GM23248 (cell line): ENCODE measurements at regions not wholly inside any gene's neighbourhood (a gene's known extent, or its start where the extent isn't known, plus 50 kb on each side); places are given as distances from the start of the nearest gene placed in this dataset.

Experiments
- DNase-seq: peaks from one replicate; pipeline ENCODE4 v3.0.0-alpha.2; 2015
- H2AFZ ChIP-seq: fragments of 200-600 bp; sonication (generic); 2 replicates; pipeline ENCODE4 v1.6.1; 2016; ENCODE audit warnings: antibody characterized with exemption
- H3F3A ChIP-seq: fragments of 200-600 bp; sonication (generic); 2 replicates; pipeline ENCODE4 v1.6.1; 2016; ENCODE audit warnings: mild to moderate bottlenecking, antibody characterized with exemption, mixed run types; ENCODE audit not compliant: insufficient read depth
- H3K27ac ChIP-seq: fragments of 200-600 bp; sonication (generic); 2 replicates; pipeline ENCODE4 v1.5.1; 2016; ENCODE audit warnings: mild to moderate bottlenecking
- H3K27me3 ChIP-seq: fragments of 200-600 bp; sonication (generic); replicated peaks from 2 replicates; pipeline ENCODE4 v1.6.1; 2016; ENCODE audit warnings: mild to moderate bottlenecking; ENCODE audit not compliant: insufficient read depth
- H3K36me3 ChIP-seq: fragments of 200-600 bp; sonication (generic); 2 replicates; pipeline ENCODE4 v1.6.1; 2016; ENCODE audit warnings: low read depth, mild to moderate bottlenecking
- H3K4me1 ChIP-seq: fragments of 200-600 bp; sonication (generic); 2 replicates; pipeline ENCODE4 v1.6.1; 2016; ENCODE audit warnings: mild to moderate bottlenecking; ENCODE audit not compliant: insufficient read depth
- H3K4me2 ChIP-seq: fragments of 200-600 bp; sonication (generic); one replicate; pipeline ENCODE4 v1.6.1; 2016; ENCODE audit warnings: mild to moderate bottlenecking; ENCODE audit not compliant: unreplicated experiment
- H3K4me3 ChIP-seq: fragments of 200-600 bp; sonication (generic); 2 replicates; pipeline ENCODE4 v1.5.1; 2016; ENCODE audit warnings: mild to moderate bottlenecking
- H3K79me2 ChIP-seq: fragments of 200-600 bp; sonication (generic); 2 replicates; pipeline ENCODE4 v1.6.1; 2016; ENCODE audit warnings: mild to moderate bottlenecking; ENCODE audit not compliant: insufficient read depth
- H3K9ac ChIP-seq: fragments of 200-600 bp; sonication (generic); 2 replicates; pipeline ENCODE4 v1.6.1; 2016; ENCODE audit warnings: mild to moderate bottlenecking
- H3K9me2 ChIP-seq: fragments of 200-600 bp; sonication (generic); 2 replicates; pipeline ENCODE4 v1.6.1; 2016; ENCODE audit warnings: mixed run types, mild to moderate bottlenecking, moderate library complexity; ENCODE audit not compliant: insufficient read depth
- H3K9me3 ChIP-seq: fragments of 200-600 bp; sonication (generic); one replicate; pipeline ENCODE4 v1.6.1; 2017; ENCODE audit warnings: low read depth
- H4K20me1 ChIP-seq: fragments of 200-600 bp; sonication (generic); 2 replicates; pipeline ENCODE4 v1.6.0; 2016; ENCODE audit not compliant: insufficient read depth
- EZH2 ChIP-seq: fragments of 200-600 bp; sonication (generic); IDR thresholded peaks from 2 replicates; pipeline ENCODE4 v1.6.1; 2018; ENCODE audit warnings: antibody characterized with exemption, mild to moderate bottlenecking; ENCODE audit not compliant: insufficient read depth, poor library complexity, severe bottlenecking
- EZH2phosphoT487 ChIP-seq: fragments of 200-600 bp; sonication (generic); IDR thresholded peaks from 2 replicates; pipeline ENCODE4 v1.6.1; 2018; ENCODE audit warnings: antibody characterized with exemption, moderate library complexity, mild to moderate bottlenecking, low read depth; ENCODE audit not compliant: insufficient read depth
- WGBS, 2 experiments: methylation state at CpG; one replicate each; pipeline ENCODE4 v1.1.6; 2015 to 2017; ENCODE audit warnings: low lambda C conversion rate in 2 of 2, low coverage in 1 of 2; ENCODE audit errors: missing lambda C conversion rate in 2 of 2; 5-methylcytosine and 5-hydroxymethylcytosine counted together
- in situ Hi-C: fragments of 300-500 bp; cut with MboI; formaldehyde crosslinking; loops from 2 replicates; pipeline ENCODE4 v1.15.0; 2020

DNA sequence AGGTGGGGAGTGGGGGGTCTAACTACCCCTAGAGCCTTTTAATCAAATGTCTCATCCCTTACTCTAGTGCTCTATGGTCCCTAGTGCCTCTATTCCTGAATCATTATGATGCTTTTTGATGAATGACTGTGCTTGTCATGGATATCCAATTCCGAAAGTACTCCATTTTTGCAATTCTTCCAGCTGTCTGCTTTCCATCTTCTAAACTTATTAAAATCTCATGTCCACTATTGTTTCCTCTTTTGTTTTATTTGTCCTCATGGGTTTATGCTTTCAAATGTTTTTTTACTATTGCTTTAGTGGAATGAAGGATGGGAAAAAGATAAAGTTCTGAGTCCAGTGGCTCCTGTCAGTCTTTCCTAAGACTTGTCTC is 77.2 kb upstream of the KCNMB2 start:
- H3K9me2 ChIP-seq: no peaks in the 10 kb centered on the region
- H4K20me1 ChIP-seq: no peaks in the 10 kb centered on the region
- no peak overlapping the region for H3K9ac ChIP-seq
- no peaks in the 10 kb centered on the region for H3K36me3 ChIP-seq
- no peaks in the 10 kb centered on the region for H3K79me2 ChIP-seq
- H3K9me3 ChIP-seq: no peaks in the 10 kb centered on the region
- H3K4me1 ChIP-seq: no peaks in the 10 kb centered on the region
- H3F3A ChIP-seq: no peaks in the 10 kb centered on the region
- H2AFZ ChIP-seq: no peak overlapping the region
- in situ Hi-C loops: no loop called here
- H3K4me2 ChIP-seq: no peak overlapping the region
- peaks cover 5% of the 10 kb centered on the region; the same call in 1 of the 2 replicates for H3K27me3 ChIP-seq
- TF ChIP-seq EZH2phosphoT487 (no peak), EZH2 (no peak)
- H3K4me3 ChIP-seq: no peak overlapping the region
- 6% methylated on average over 1 of the region's 1 CpG for WGBS, 2 experiments
- DNase-seq: no peak
- no peak overlapping the region for H3K27ac ChIP-seq

GRCh38 chr3:178465260-178466180 is 70.7 kb upstream of the KCNMB2 start:
- Histone ChIP-seq H3K4me3 (no peak overlapping the region), H3K27ac (no peak overlapping the region), H3K4me2 (no peak overlapping the region), H3K79me2 (no peaks in the 10 kb centered on the region), H3K4me1 (no peaks in the 10 kb centered on the region), H4K20me1 (no peaks in the 10 kb centered on the region), H3K9me2 (no peaks in the 10 kb centered on the region), H3K36me3 (no peaks in the 10 kb centered on the region), H3K9ac (no peak overlapping the region), H3F3A (no peaks in the 10 kb centered on the region), H3K9me3 (no peaks in the 10 kb centered on the region), H2AFZ (no peak overlapping the region), H3K27me3 (no peaks in the 10 kb centered on the region)
- in situ Hi-C loops: no loop called here
- TF ChIP-seq EZH2phosphoT487: no peak
- no peak for TF ChIP-seq EZH2
- WGBS, 2 experiments: 11 to 30% methylated on average over 2 of the region's 2 CpGs
- no peak for DNase-seq

- no peaks in the 10 kb centered on the region for H3K9me2 ChIP-seq
- H3K79me2 ChIP-seq: no peaks in the 10 kb centered on the region
- H3K9me3 ChIP-seq: no peaks in the 10 kb centered on the region
- H3K4me2 ChIP-seq: no peak overlapping the region
- H3K4me3 ChIP-seq: no peak overlapping the region
- H3F3A ChIP-seq: no peaks in the 10 kb centered on the region
- no peaks in the 10 kb centered on the region for H4K20me1 ChIP-seq
- DNase-seq: no peak
- no peaks in the 10 kb centered on the region for H3K4me1 ChIP-seq
- no peak overlapping the region for H3K27ac ChIP-seq
- H2AFZ ChIP-seq: no peak overlapping the region
- no peaks in the 10 kb centered on the region; the same call in 1 of the 2 replicates for H3K27me3 ChIP-seq
- no peaks in the 10 kb centered on the region for H3K36me3 ChIP-seq
- H3K9ac ChIP-seq: no peak overlapping the region
- TF ChIP-seq EZH2: no peak
- TF ChIP-seq EZH2phosphoT487: no peak
- in situ Hi-C loops: no loop called here
Observed at GRCh38 chr3:178472941-178473340, 63.3 kb upstream of the KCNMB2 start.

DNA sequence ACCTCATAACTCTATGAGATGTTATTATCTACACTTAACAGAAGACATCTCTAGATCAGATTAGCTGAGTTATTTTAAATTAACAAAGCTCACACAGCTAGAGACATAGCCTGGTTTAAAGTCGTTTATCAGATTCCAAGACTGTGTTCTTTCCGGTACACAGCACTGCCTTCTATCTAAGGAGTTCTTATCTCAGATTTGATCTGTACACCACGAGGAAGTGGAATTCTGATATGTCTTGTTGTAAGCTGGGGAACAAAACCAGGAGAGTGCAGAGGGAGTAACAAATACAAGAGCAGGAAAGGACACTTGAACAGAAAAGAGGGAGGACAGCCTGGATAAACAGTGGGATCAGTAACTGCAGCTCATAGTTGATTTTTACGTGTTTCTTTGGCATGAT is 61.7 kb upstream of the KCNMB2 start:
- no peaks in the 10 kb centered on the region for H3K9me2 ChIP-seq
- no peak overlapping the region for H3K9ac ChIP-seq
- H3F3A ChIP-seq: no peaks in the 10 kb centered on the region
- H2AFZ ChIP-seq: no peak overlapping the region
- no peaks in the 10 kb centered on the region; the same call in 1 of the 2 replicates for H3K27me3 ChIP-seq
- H3K4me2 ChIP-seq: no peak overlapping the region
- H4K20me1 ChIP-seq: no peaks in the 10 kb centered on the region
- in situ Hi-C loops: no loop called here
- 8 to 14% methylated on average over 4 of the region's 4 CpGs for WGBS, 2 experiments
- no peak overlapping the region for H3K27ac ChIP-seq
- TF ChIP-seq EZH2phosphoT487: no peak
- no peak for TF ChIP-seq EZH2
- H3K79me2 ChIP-seq: no peaks in the 10 kb centered on the region
- no peaks in the 10 kb centered on the region for H3K36me3 ChIP-seq
- H3K9me3 ChIP-seq: no peaks in the 10 kb centered on the region
- no peak overlapping the region for H3K4me3 ChIP-seq
- H3K4me1 ChIP-seq: no peaks in the 10 kb centered on the region
- no peak for DNase-seq
